Panc1 (cell line): ENCODE measurements at regions not wholly inside any gene's neighbourhood (a gene's known extent, or its start where the extent isn't known, plus 50 kb on each side); places are given as distances from the start of the nearest gene placed in this dataset.

Experiments
- ATAC-seq: fragments of 200-7000 bp; cut with Tn5 transposase; 2 replicates; pipeline ENCODE4 v1.9.1; 2020; ENCODE audit warnings: mild to moderate bottlenecking, moderate library complexity
- BruUV-seq: library from RNA; stranded (reverse); fragments of 400-500 nt; replicated peaks from 2 replicates; lab custom pipeline; 2021; lab: Mats Ljungman, UMichigan
- CTCF ChIA-PET: fragments of 300-600 bp; sonication (Branson Sonifier 250); formaldehyde crosslinking; loops from one replicate; lab custom pipeline; 2022; ENCODE audit warnings: antibody characterized with exemption; lab: Charles Lee
- POLR2A ChIA-PET: fragments of 300-600 bp; sonication (Branson Sonifier 250); formaldehyde crosslinking; loops from one replicate; lab custom pipeline; 2022; ENCODE audit warnings: antibody characterized with exemption; lab: Charles Lee
- DNase-seq: peaks from one replicate; pipeline ENCODE4 v3.0.0-alpha.2; 2010; ENCODE audit warnings: low read depth, low spot score
- H3K27ac ChIP-seq: 2 replicates; pipeline ENCODE4 v1.5.1; 2011; ENCODE audit warnings: mild to moderate bottlenecking, low read length, inconsistent platforms
- H3K27me3 ChIP-seq: fragments of 200-500 bp; sonication (Bioruptor generic); 2 replicates; pipeline ENCODE4 v1.6.0; 2014; ENCODE audit warnings: low read length, inconsistent platforms; ENCODE audit not compliant: control insufficient read depth, insufficient read depth
- H3K36me3 ChIP-seq: fragments of 200-500 bp; sonication (Bioruptor generic); 2 replicates; pipeline ENCODE4 v1.5.1; 2014; ENCODE audit warnings: inconsistent platforms, mild to moderate bottlenecking, low read length, moderate library complexity; ENCODE audit not compliant: control insufficient read depth, insufficient read depth
- H3K4me1 ChIP-seq: 2 replicates; pipeline ENCODE4 v1.5.1; 2011; ENCODE audit warnings: inconsistent platforms, mild to moderate bottlenecking, low read length, moderate library complexity; ENCODE audit not compliant: control insufficient read depth, insufficient read depth
- H3K4me3 ChIP-seq, 2 experiments: 2 replicates each; pipeline ENCODE4 v1.5.1; 2011 to 2012; ENCODE audit warnings: low read depth in 2 of 2, low read length in 2 of 2, mild to moderate bottlenecking in 2 of 2, inconsistent platforms in 1 of 2, moderate library complexity in 1 of 2
- H3K9me3 ChIP-seq: fragments of 200-500 bp; sonication (Bioruptor generic); 2 replicates; pipeline ENCODE4 v1.5.1; 2014; ENCODE audit warnings: low read depth, mild to moderate bottlenecking, inconsistent platforms, low read length, moderate library complexity; ENCODE audit not compliant: control insufficient read depth, insufficient read depth
- POLR2AphosphoS5 ChIP-seq: IDR thresholded peaks from 2 replicates; pipeline ENCODE4 v1.6.1; 2012; ENCODE audit warnings: mild to moderate bottlenecking, low read depth, low read length, moderate library complexity
- SIN3A ChIP-seq: IDR thresholded peaks from 2 replicates; pipeline ENCODE4 v1.6.1; 2012; ENCODE audit warnings: low read depth, mild to moderate bottlenecking, low read length, moderate library complexity, borderline replicate concordance; ENCODE audit not compliant: insufficient read depth
- TCF7L2 ChIP-seq: IDR thresholded peaks from 2 replicates; pipeline ENCODE4 v1.6.1; 2011; ENCODE audit warnings: mild to moderate bottlenecking, low read depth, low read length, inconsistent platforms
- in situ Hi-C: cut with HindIII; loops from 2 replicates; pipeline ENCODE4 v1.10.0; 2016; ENCODE audit warnings: low sequenced_read_pairs, low pct_unique_long_range_greater_than_20kb
- intact Hi-C: fragments of 100-400 bp; cut with micrococcal nuclease; formaldehyde crosslinking; loops from one replicate; pipeline ENCODE4 v1.10.0; 2022; ENCODE audit not compliant: unreplicated experiment
- TF ChIP-seq, protein P1 (sequence below), 2 experiments: IDR thresholded peaks; 2 replicates each; pipeline ENCODE4 v1.6.1; 2011 to 2012; ENCODE audit warnings: low read depth in 2 of 2, control low read depth in 1 of 2, low read length in 1 of 2, mild to moderate bottlenecking in 1 of 2, moderate library complexity in 1 of 2; ENCODE audit not compliant: insufficient read depth in 1 of 2
- TF ChIP-seq, protein P2 (sequence below): fragments of 450-650 bp; IDR thresholded peaks from 2 replicates; pipeline ENCODE4 v1.5.1; 2017; ENCODE audit warnings: mild to moderate bottlenecking

DNA sequence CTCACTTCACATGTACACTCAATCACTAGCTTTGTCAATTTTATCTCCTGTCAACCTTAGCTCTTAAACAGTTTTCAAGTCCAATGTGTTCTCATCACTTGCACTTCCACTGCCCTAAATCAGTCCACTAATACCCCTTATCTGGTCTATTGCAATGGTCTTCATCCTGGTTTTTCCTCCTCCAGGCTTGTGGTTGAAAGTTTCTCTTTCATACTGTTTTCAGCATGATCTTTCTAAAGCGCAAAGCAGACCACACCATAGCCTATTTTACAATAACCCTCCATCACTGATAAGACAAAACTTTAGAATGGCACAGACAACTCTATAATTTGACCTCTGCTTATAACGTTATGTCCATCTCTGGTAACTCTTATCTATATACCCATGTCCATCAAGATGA is 62.0 kb upstream of the DDHD1 start:
- Histone ChIP-seq H3K27ac (no peak overlapping the region), H3K4me1 (no peaks in the 10 kb centered on the region), H3K27me3 (no peaks in the 10 kb centered on the region), H3K4me3 (no peak overlapping the region), H3K36me3 (no peaks in the 10 kb centered on the region), H3K9me3 (no peaks in the 10 kb centered on the region)
- no TSS peak for BruUV-seq
- in situ Hi-C loops (no loop called here), intact Hi-C loops (no loop called here)
- TF ChIP-seq POLR2AphosphoS5 (no peak), TCF7L2 (no peak), SIN3A (no peak)
- TF ChIP-seq, protein P1, sequence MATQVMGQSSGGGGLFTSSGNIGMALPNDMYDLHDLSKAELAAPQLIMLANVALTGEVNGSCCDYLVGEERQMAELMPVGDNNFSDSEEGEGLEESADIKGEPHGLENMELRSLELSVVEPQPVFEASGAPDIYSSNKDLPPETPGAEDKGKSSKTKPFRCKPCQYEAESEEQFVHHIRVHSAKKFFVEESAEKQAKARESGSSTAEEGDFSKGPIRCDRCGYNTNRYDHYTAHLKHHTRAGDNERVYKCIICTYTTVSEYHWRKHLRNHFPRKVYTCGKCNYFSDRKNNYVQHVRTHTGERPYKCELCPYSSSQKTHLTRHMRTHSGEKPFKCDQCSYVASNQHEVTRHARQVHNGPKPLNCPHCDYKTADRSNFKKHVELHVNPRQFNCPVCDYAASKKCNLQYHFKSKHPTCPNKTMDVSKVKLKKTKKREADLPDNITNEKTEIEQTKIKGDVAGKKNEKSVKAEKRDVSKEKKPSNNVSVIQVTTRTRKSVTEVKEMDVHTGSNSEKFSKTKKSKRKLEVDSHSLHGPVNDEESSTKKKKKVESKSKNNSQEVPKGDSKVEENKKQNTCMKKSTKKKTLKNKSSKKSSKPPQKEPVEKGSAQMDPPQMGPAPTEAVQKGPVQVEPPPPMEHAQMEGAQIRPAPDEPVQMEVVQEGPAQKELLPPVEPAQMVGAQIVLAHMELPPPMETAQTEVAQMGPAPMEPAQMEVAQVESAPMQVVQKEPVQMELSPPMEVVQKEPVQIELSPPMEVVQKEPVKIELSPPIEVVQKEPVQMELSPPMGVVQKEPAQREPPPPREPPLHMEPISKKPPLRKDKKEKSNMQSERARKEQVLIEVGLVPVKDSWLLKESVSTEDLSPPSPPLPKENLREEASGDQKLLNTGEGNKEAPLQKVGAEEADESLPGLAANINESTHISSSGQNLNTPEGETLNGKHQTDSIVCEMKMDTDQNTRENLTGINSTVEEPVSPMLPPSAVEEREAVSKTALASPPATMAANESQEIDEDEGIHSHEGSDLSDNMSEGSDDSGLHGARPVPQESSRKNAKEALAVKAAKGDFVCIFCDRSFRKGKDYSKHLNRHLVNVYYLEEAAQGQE (IDR thresholded peaks at IDR 0.05; ENCODE audit: insufficient read depth in 1 of 2, low read depth in 2 of 2, low read length in 1 of 2) = no peak
- TF ChIP-seq, protein P2, sequence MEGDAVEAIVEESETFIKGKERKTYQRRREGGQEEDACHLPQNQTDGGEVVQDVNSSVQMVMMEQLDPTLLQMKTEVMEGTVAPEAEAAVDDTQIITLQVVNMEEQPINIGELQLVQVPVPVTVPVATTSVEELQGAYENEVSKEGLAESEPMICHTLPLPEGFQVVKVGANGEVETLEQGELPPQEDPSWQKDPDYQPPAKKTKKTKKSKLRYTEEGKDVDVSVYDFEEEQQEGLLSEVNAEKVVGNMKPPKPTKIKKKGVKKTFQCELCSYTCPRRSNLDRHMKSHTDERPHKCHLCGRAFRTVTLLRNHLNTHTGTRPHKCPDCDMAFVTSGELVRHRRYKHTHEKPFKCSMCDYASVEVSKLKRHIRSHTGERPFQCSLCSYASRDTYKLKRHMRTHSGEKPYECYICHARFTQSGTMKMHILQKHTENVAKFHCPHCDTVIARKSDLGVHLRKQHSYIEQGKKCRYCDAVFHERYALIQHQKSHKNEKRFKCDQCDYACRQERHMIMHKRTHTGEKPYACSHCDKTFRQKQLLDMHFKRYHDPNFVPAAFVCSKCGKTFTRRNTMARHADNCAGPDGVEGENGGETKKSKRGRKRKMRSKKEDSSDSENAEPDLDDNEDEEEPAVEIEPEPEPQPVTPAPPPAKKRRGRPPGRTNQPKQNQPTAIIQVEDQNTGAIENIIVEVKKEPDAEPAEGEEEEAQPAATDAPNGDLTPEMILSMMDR = no peak
- no peak for DNase-seq
- POLR2A ChIA-PET = no interaction called here
- CTCF ChIA-PET = no interaction called here
- ATAC-seq = no peak

DNA sequence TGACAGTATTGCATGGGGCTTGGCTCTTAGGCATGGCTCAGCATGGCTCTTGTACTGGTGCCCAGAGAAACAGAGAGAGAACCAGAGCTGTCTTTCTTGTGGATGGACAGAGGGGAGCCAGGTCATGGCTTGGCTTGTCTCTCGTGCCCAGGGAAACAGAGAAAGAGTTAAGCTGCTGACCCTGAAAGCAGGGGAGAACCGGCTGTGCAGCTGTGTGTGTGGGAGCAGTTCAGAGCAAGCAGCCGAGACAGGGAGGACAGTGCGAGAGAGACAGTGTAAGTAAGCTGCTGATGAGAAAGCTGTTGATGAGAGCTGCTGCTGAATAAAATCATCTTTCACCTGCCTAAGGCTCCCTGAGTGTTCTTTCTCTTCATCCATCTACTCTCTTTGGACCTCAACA is 61.3 kb upstream of the DDHD1 start:
- Histone ChIP-seq H3K4me3 (no peak overlapping the region), H3K4me1 (no peaks in the 10 kb centered on the region), H3K27me3 (no peaks in the 10 kb centered on the region), H3K9me3 (no peaks in the 10 kb centered on the region), H3K27ac (no peak overlapping the region), H3K36me3 (no peaks in the 10 kb centered on the region)
- ATAC-seq (no peak), DNase-seq (no peak)
- POLR2A ChIA-PET = no interaction called here
- in situ Hi-C loops = no loop called here
- no TSS peak for BruUV-seq
- CTCF ChIA-PET = no interaction called here
- no peak for TF ChIP-seq POLR2AphosphoS5
- TF ChIP-seq, protein P1 (IDR thresholded peaks at IDR 0.05; ENCODE audit: insufficient read depth in 1 of 2, low read depth in 2 of 2, low read length in 1 of 2) = no peak
- no peak for TF ChIP-seq TCF7L2
- TF ChIP-seq SIN3A = no peak
- TF ChIP-seq, protein P2 = no peak
- intact Hi-C loops = no loop called here
